ENCODE measurements at regions not wholly inside any gene's neighbourhood (a gene's known extent, or its start where the extent isn't known, plus 50 kb on each side); places are given as distances from the start of the nearest gene placed in this dataset.
A peak's percentile ranks its signal among the peaks of the same experiment; 100 is the strongest.

- 87% methylated on average over 4 of the region's 4 CpGs for whole genome bisulfite sequencing (ENCODE audit: insufficient coverage, low coverage, low lambda C conversion rate, missing lambda C conversion rate)
- no peak overlapping the region for H3K27ac ChIP-seq
- H3K27me3 ChIP-seq = no peaks in the 10 kb centered on the region
- ATAC-seq (no peak), DNase-seq (no peak)
- TF ChIP-seq POLR2A (IDR thresholded peaks at IDR 0.05) (no peak), CTCF (IDR thresholded peaks at IDR 0.05) (no peak)
- intact Hi-C loops (cut with DNase I) = no loop called here
- no peaks in the 10 kb centered on the region for H3K36me3 ChIP-seq
- no peaks in the 10 kb centered on the region for H3K9me3 ChIP-seq
- peaks cover 0 to 35% (median 4%) of the 10 kb centered on the region in 4 donors for H3K4me1 ChIP-seq
- no peak overlapping the region for H3K4me3 ChIP-seq
Observed at GRCh38 chr14:89652352-89652751, 235.3 kb upstream of the FOXN3 start.

GRCh38 chr14:89651805-89652204 is 234.8 kb upstream of the FOXN3 start:
- intact Hi-C loops (cut with DNase I) = no loop called here
- no peak for TF ChIP-seq POLR2A (IDR thresholded peaks at IDR 0.05)
- no peak for TF ChIP-seq CTCF (IDR thresholded peaks at IDR 0.05)
- Histone ChIP-seq H3K4me1 (peaks cover 0 to 35% (median 4%) of the 10 kb centered on the region in 4 donors), H3K9me3 (no peaks in the 10 kb centered on the region), H3K36me3 (no peaks in the 10 kb centered on the region), H3K27me3 (no peaks in the 10 kb centered on the region), H3K4me3 (no peak overlapping the region), H3K27ac (no peak overlapping the region)
- DNase-seq (no peak), ATAC-seq (no peak)
- WGBS (ENCODE audit: insufficient coverage, low coverage, low lambda C conversion rate, missing lambda C conversion rate) = 92% methylated on average over 2 of the region's 2 CpGs

GRCh38 chr14:89650077-89650978 is 233.3 kb upstream of the FOXN3 start:
- peaks cover 0 to 41% (median 6%) of the 10 kb centered on the region in 4 donors for H3K4me1 ChIP-seq
- H3K36me3 ChIP-seq = no peaks in the 10 kb centered on the region
- no peak overlapping the region for H3K4me3 ChIP-seq
- H3K9me3 ChIP-seq = no peaks in the 10 kb centered on the region
- H3K27me3 ChIP-seq = no peaks in the 10 kb centered on the region
- TF ChIP-seq POLR2A (IDR thresholded peaks at IDR 0.05) (no peak), CTCF (IDR thresholded peaks at IDR 0.05) (no peak)
- intact Hi-C loops (cut with DNase I) = no loop called here
- DNase-seq (no peak), ATAC-seq (peak in 1 of 4 donors; percentile 40)
- 84% methylated on average over 4 of the region's 4 CpGs for WGBS (ENCODE audit: insufficient coverage, low coverage, low lambda C conversion rate, missing lambda C conversion rate)
- peak overlapping the region in 1 of 3 donors; percentile 45 for H3K27ac ChIP-seq

- peak overlapping the region; percentile 45 to 87 (median 80) for H3K27ac ChIP-seq
- H3K36me3 ChIP-seq = no peaks in the 10 kb centered on the region
- no peak for TF ChIP-seq CTCF (IDR thresholded peaks at IDR 0.05)
- TF ChIP-seq POLR2A (IDR thresholded peaks at IDR 0.05) = no peak
- peaks cover 0 to 42% (median 5%) of the 10 kb centered on the region in 4 donors for H3K4me1 ChIP-seq
- 84% methylated on average over 7 of the region's 7 CpGs for WGBS (ENCODE audit: insufficient coverage, low coverage, low lambda C conversion rate, missing lambda C conversion rate)
- intact Hi-C loops (cut with DNase I) = no loop called here
- H3K9me3 ChIP-seq = no peaks in the 10 kb centered on the region
- ATAC-seq (no peak), DNase-seq (no peak)
- no peak overlapping the region for H3K4me3 ChIP-seq
- no peaks in the 10 kb centered on the region for H3K27me3 ChIP-seq
Observed at GRCh38 chr14:89649451-89650075, 232.5 kb upstream of the FOXN3 start.

Data from right lobe of liver (tissue), 6 donors.